ENCODE measurements at regions not wholly inside any gene's neighbourhood (a gene's known extent, or its start where the extent isn't known, plus 50 kb on each side); places are given as distances from the start of the nearest gene placed in this dataset.

DNA sequence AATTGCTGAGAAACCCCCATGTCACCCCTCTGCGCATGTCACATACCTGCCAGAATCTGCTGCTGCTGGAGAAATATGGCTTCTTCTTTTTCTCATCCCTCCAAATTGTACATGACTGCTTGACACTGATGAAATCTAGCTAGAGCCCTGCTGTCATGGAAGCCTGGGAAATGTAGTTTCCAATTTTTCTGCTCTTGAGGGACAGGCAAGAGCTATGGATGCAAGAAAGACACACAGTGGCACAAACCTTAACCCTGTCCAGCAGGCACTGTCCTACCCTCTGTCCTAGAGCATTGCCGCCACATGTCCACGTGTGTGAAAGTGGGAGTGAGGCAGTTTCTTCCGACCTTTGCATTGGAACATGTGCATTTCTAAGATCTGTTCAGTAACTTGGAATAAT, 255.5 kb upstream of the SEMA6A start:
- no peak for TF ChIP-seq EZH2 (IDR thresholded peaks at IDR 0.05)
- no peak for TF ChIP-seq EZH2phosphoT487 (IDR thresholded peaks at IDR 0.05)
- no peak for TF ChIP-seq CTCF (IDR thresholded peaks at IDR 0.05)

DNA sequence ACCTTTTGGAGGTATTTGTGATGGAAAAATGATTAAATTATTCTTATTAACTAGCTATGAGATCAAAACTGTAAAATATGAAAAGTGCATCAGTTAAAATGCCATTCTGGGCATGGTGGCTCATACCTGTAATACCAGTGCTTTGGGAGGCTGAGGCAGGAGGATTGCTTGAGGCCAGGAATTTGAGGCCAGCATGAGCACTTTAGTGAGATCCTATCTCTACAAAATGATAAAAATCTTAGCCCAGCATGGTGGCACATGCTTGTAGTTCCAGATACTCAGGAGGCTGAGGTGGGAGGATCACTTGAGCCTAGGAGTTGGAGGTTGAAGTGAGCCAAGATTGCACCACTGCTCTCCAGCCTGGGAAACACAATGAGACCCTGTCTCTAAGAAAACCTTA, 252.5 kb upstream of the SEMA6A start:
- H3K27me3 Mint-ChIP-seq (ENCODE audit: insufficient read depth, low read depth): no peaks in the 10 kb centered on the region
- H3K27me3 ChIP-seq: no peaks in the 10 kb centered on the region
- no peaks in the 10 kb centered on the region for H3K36me3 ChIP-seq
- no peak overlapping the region for H2AFZ ChIP-seq (replicated peaks)
- H3K4me2 ChIP-seq: no peak overlapping the region
- no peak overlapping the region for H3K9ac ChIP-seq
- no peak overlapping the region for H3K4me3 Mint-ChIP-seq
- H3K79me2 ChIP-seq (ENCODE audit: low read depth): no peaks in the 10 kb centered on the region
- H3K4me1 Mint-ChIP-seq: peaks cover 9% of the 10 kb centered on the region
- no peak overlapping the region for H3K4me3 ChIP-seq
- H3K9me3 ChIP-seq (ENCODE audit: low read depth): no peaks in the 10 kb centered on the region
- no peaks in the 10 kb centered on the region for H4K20me1 ChIP-seq (ENCODE audit: low read depth)
- no peak for TF ChIP-seq CTCF (IDR thresholded peaks at IDR 0.05)
- no peak for TF ChIP-seq EZH2 (IDR thresholded peaks at IDR 0.05)
- TF ChIP-seq EZH2phosphoT487 (IDR thresholded peaks at IDR 0.05): no peak
- no peak overlapping the region for H3K27ac ChIP-seq
- H3K36me3 Mint-ChIP-seq: no peaks in the 10 kb centered on the region
- H3K27ac Mint-ChIP-seq: no peak overlapping the region
- peaks cover 29% of the 10 kb centered on the region for H3K4me1 ChIP-seq
- DNase-seq (ENCODE audit: low spot score): no peak
- no peaks in the 10 kb centered on the region for H3K9me3 Mint-ChIP-seq
- peaks cover 11% of the 10 kb centered on the region for H3F3A ChIP-seq (ENCODE audit: low read depth)

More for the DNA sequence above, 255.5 kb upstream of the SEMA6A start:
- Histone ChIP-seq H3K27me3 (no peaks in the 10 kb centered on the region), H3K79me2 (ENCODE audit: low read depth) (no peaks in the 10 kb centered on the region), H3K9ac (no peak overlapping the region), H3K27ac (no peak overlapping the region), H3K4me2 (no peak overlapping the region), H2AFZ (replicated peaks) (peak overlapping the region; percentile 86), H3F3A (ENCODE audit: low read depth) (no peaks in the 10 kb centered on the region), H3K36me3 (no peaks in the 10 kb centered on the region), H3K4me3 (no peak overlapping the region), H3K9me3 (ENCODE audit: low read depth) (no peaks in the 10 kb centered on the region), H4K20me1 (ENCODE audit: low read depth) (no peaks in the 10 kb centered on the region), H3K4me1 (peaks cover 14% of the 10 kb centered on the region)
- H3K9me3 Mint-ChIP-seq: peaks cover 7% of the 10 kb centered on the region
- no peak for DNase-seq (ENCODE audit: low spot score)
- no peaks in the 10 kb centered on the region for H3K36me3 Mint-ChIP-seq
- H3K27ac Mint-ChIP-seq: no peak overlapping the region
- H3K4me3 Mint-ChIP-seq: no peak overlapping the region
- peaks cover 6% of the 10 kb centered on the region for H3K4me1 Mint-ChIP-seq
- no peaks in the 10 kb centered on the region for H3K27me3 Mint-ChIP-seq (ENCODE audit: insufficient read depth, low read depth)

- no peak overlapping the region for H3K4me3 Mint-ChIP-seq
- Histone ChIP-seq H3K4me1 (peaks cover 38% of the 10 kb centered on the region), H2AFZ (replicated peaks) (no peak overlapping the region), H3K4me3 (no peak overlapping the region), H3K36me3 (no peaks in the 10 kb centered on the region), H3K79me2 (ENCODE audit: low read depth) (no peaks in the 10 kb centered on the region), H3K27ac (no peak overlapping the region), H3K9me3 (ENCODE audit: low read depth) (no peaks in the 10 kb centered on the region), H3K27me3 (no peaks in the 10 kb centered on the region), H3F3A (ENCODE audit: low read depth) (peaks cover 19% of the 10 kb centered on the region), H4K20me1 (ENCODE audit: low read depth) (no peaks in the 10 kb centered on the region), H3K9ac (no peak overlapping the region), H3K4me2 (no peak overlapping the region)
- no peak overlapping the region for H3K27ac Mint-ChIP-seq
- TF ChIP-seq EZH2phosphoT487 (IDR thresholded peaks at IDR 0.05): no peak
- TF ChIP-seq EZH2 (IDR thresholded peaks at IDR 0.05): no peak
- no peak for TF ChIP-seq CTCF (IDR thresholded peaks at IDR 0.05)
- DNase-seq (ENCODE audit: low spot score): no peak
- peaks cover 16% of the 10 kb centered on the region for H3K4me1 Mint-ChIP-seq
- no peaks in the 10 kb centered on the region for H3K36me3 Mint-ChIP-seq
- no peaks in the 10 kb centered on the region for H3K9me3 Mint-ChIP-seq
- H3K27me3 Mint-ChIP-seq (ENCODE audit: insufficient read depth, low read depth): no peaks in the 10 kb centered on the region
Measured at GRCh38 chr5:116825486-116825885, 250.9 kb upstream of the SEMA6A start.

Measured in neural progenitor cell (in vitro differentiated cells).